B cell (primary cell): ENCODE measurements at regions not wholly inside any gene's neighbourhood (a gene's known extent, or its start where the extent isn't known, plus 50 kb on each side); places are given as distances from the start of the nearest gene placed in this dataset.
"Not testable (repeated sequence)": the region's sequence is repeated elsewhere in the genome, so short reads cannot be mapped to it uniquely, and the experiment has no call there.

Experiments used
- EZH2 ChIP-seq: IDR thresholded peaks from 2 replicates; pipeline ENCODE4 v1.6.1; 2012; ENCODE audit warnings: borderline replicate concordance, low read depth, mild to moderate bottlenecking, moderate library complexity, low read length; ENCODE audit not compliant: insufficient read depth, poor library complexity, severe bottlenecking
- TF ChIP-seq, protein P1 (sequence below): fragments of 200-600 bp; IDR thresholded peaks from one replicate; pipeline ENCODE4 v1.8.0; 2022; ENCODE audit warnings: antibody characterized with exemption, mild to moderate bottlenecking

- not testable (repeated sequence) for TF ChIP-seq EZH2
- TF ChIP-seq, protein P1, sequence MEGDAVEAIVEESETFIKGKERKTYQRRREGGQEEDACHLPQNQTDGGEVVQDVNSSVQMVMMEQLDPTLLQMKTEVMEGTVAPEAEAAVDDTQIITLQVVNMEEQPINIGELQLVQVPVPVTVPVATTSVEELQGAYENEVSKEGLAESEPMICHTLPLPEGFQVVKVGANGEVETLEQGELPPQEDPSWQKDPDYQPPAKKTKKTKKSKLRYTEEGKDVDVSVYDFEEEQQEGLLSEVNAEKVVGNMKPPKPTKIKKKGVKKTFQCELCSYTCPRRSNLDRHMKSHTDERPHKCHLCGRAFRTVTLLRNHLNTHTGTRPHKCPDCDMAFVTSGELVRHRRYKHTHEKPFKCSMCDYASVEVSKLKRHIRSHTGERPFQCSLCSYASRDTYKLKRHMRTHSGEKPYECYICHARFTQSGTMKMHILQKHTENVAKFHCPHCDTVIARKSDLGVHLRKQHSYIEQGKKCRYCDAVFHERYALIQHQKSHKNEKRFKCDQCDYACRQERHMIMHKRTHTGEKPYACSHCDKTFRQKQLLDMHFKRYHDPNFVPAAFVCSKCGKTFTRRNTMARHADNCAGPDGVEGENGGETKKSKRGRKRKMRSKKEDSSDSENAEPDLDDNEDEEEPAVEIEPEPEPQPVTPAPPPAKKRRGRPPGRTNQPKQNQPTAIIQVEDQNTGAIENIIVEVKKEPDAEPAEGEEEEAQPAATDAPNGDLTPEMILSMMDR: not testable (repeated sequence)
Observed at GRCh38 chrX:140138492-140138891, 173.2 kb upstream of the CXorf66 start.
